ENCODE measurements at regions not wholly inside any gene's neighbourhood (a gene's known extent, or its start where the extent isn't known, plus 50 kb on each side); places are given as distances from the start of the nearest gene placed in this dataset.
A peak's percentile ranks its signal among the peaks of the same experiment; 100 is the strongest.

DNA sequence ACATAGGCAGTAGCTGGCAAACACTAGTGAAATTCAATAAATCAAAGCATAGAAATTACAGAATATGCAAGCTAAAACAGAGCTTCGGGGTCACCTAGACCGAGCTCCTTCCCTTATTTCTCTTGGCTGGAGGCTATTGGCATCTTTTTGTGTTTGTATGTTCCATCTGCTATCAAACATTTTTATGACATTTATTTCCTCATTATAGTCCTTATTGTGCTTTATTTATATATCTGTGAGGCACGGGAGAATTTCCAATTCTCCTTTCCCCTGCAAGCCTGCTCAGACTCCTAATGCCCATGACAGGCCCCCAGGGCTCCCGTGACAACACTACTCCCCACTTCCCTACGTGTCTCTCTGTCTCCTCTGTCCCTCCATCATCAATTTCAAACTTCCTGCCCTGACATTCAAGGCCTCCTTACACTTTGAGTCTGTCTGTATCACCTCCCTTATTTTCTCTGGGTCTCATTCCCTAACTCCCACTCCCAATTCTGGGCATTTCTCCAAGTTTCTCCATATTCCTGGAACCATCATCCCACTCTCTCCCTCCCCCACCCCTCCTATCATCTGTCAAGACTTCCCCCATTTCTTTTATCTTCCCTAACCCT, 316.9 kb downstream of the OSR1 start:
- H3K36me3 ChIP-seq: no peaks in the 10 kb centered on the region
- DNase-seq (ENCODE audit: extremely low spot score in 2 of 2): no peak
- H3K4me3 ChIP-seq: no peak overlapping the region
- no peak overlapping the region for H3K27ac ChIP-seq
- no peak for TF ChIP-seq POLR2AphosphoS5 (IDR thresholded peaks at IDR 0.05; ENCODE audit: insufficient read depth in 1 of 2, low read depth in 1 of 2)
- TF ChIP-seq POLR2A (IDR thresholded peaks at IDR 0.05): no peak
- no peak for TF ChIP-seq CTCF (IDR thresholded peaks at IDR 0.05)
- H3K4me1 ChIP-seq: peaks cover 5% of the 10 kb centered on the region
- no peaks in the 10 kb centered on the region for H3K9me3 ChIP-seq
- intact Hi-C loops (cut with DNase I): no loop called here
- no peaks in the 10 kb centered on the region for H3K27me3 ChIP-seq

GRCh38 chr2:19038071-19039015, 320.1 kb downstream of the OSR1 start:
- Histone ChIP-seq H3K9me3 (no peaks in the 10 kb centered on the region), H3K4me1 (peaks cover 11% of the 10 kb centered on the region), H3K36me3 (no peaks in the 10 kb centered on the region), H3K27me3 (no peaks in the 10 kb centered on the region), H3K27ac (no peak overlapping the region), H3K4me3 (no peak overlapping the region)
- no peak for TF ChIP-seq CTCF (IDR thresholded peaks at IDR 0.05)
- TF ChIP-seq POLR2A (IDR thresholded peaks at IDR 0.05): no peak
- TF ChIP-seq POLR2AphosphoS5 (IDR thresholded peaks at IDR 0.05; ENCODE audit: insufficient read depth in 1 of 2, low read depth in 1 of 2): no peak
- no peak for DNase-seq (ENCODE audit: extremely low spot score in 2 of 2)
- intact Hi-C loops (cut with DNase I): no loop called here

- Histone ChIP-seq H3K4me1 (peaks cover 11% of the 10 kb centered on the region), H3K27me3 (no peaks in the 10 kb centered on the region), H3K27ac (no peak overlapping the region), H3K36me3 (no peaks in the 10 kb centered on the region), H3K9me3 (no peaks in the 10 kb centered on the region), H3K4me3 (no peak overlapping the region)
- TF ChIP-seq POLR2AphosphoS5 (IDR thresholded peaks at IDR 0.05; ENCODE audit: insufficient read depth in 1 of 2, low read depth in 1 of 2) (no peak), POLR2A (IDR thresholded peaks at IDR 0.05) (no peak), CTCF (IDR thresholded peaks at IDR 0.05) (no peak)
- intact Hi-C loops (cut with DNase I): no loop called here
- no peak for DNase-seq (ENCODE audit: extremely low spot score in 2 of 2)
These were observed 322.3 kb downstream of the OSR1 start for GRCh38 chr2:19036091-19036490.

- peak; percentile 20 to 36 for TF ChIP-seq POLR2AphosphoS5 (IDR thresholded peaks at IDR 0.05; ENCODE audit: insufficient read depth in 1 of 2, low read depth in 1 of 2)
- no peak for TF ChIP-seq POLR2A (IDR thresholded peaks at IDR 0.05)
- H3K27ac ChIP-seq: no peak overlapping the region
- H3K27me3 ChIP-seq: no peaks in the 10 kb centered on the region
- no peak overlapping the region for H3K4me3 ChIP-seq
- peaks cover 11% of the 10 kb centered on the region for H3K4me1 ChIP-seq
- peak in 1 of 2 donors; percentile 94 for DNase-seq (ENCODE audit: extremely low spot score in 2 of 2)
- H3K36me3 ChIP-seq: no peaks in the 10 kb centered on the region
- intact Hi-C loops (cut with DNase I): no loop called here
- no peaks in the 10 kb centered on the region for H3K9me3 ChIP-seq
These were observed 323.2 kb downstream of the OSR1 start for GRCh38 chr2:19035238-19035637.

DNA sequence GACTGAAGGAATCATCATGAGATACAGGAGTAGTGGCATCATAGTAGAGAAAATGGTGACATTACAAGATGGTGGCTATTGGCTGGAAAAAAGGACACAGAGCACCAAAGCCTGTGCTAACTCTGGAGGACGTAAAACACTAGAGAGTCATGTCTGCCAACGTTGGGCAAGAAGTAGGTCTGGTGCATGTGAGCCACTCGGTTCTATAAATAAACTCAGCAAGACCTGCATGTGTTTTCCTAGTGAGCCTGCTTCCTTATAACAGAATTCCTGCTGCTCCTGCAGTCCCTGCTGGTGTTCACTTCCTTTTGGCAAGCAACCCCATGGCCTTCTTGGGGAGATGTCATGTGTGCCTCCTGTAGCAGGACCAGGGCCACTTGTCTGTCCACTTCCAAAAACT, 325.2 kb downstream of the OSR1 start:
- Histone ChIP-seq H3K4me1 (peaks cover 6% of the 10 kb centered on the region), H3K27me3 (no peaks in the 10 kb centered on the region), H3K4me3 (no peak overlapping the region), H3K36me3 (no peaks in the 10 kb centered on the region), H3K9me3 (no peaks in the 10 kb centered on the region), H3K27ac (no peak overlapping the region)
- TF ChIP-seq POLR2A (IDR thresholded peaks at IDR 0.05): no peak
- TF ChIP-seq POLR2AphosphoS5 (IDR thresholded peaks at IDR 0.05; ENCODE audit: insufficient read depth in 1 of 2, low read depth in 1 of 2): no peak
- TF ChIP-seq CTCF (IDR thresholded peaks at IDR 0.05): no peak
- intact Hi-C loops (cut with DNase I): no loop called here
- DNase-seq (ENCODE audit: extremely low spot score in 2 of 2): no peak

All from vagina (tissue), 2 donors.